ENCODE measurements at regions not wholly inside any gene's neighbourhood (a gene's known extent, or its start where the extent isn't known, plus 50 kb on each side); places are given as distances from the start of the nearest gene placed in this dataset.

DNA sequence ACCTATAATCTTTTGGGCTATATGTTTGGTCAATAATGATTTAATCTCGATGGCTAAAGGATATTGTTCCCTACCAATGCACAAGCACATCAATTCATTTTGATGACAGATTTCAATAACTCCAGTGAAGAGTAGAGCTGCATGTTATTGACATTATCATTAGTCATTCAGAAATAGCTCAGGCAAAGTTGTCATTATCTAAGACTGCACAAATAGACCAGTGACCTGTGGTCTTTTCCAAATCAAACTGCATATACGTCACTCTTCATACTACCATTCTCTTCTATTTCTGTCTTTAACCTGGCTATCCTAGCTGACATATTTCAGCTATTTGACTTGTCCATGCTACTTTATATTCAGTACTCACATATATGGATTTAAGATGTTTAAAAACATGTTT is 1050.8 kb downstream of the C4orf33 start:
- no peak for DNase-seq
- Mint-ChIP-seq H3K4me3 (ENCODE audit: unreplicated experiment) (no peak overlapping the region), H3K4me1 (ENCODE audit: low read depth, unreplicated experiment) (no peaks in the 10 kb centered on the region), H3K9me3 (ENCODE audit: unreplicated experiment) (no peaks in the 10 kb centered on the region), H3K27ac (ENCODE audit: unreplicated experiment) (no peak overlapping the region), H3K27me3 (ENCODE audit: unreplicated experiment) (no peaks in the 10 kb centered on the region), H3K36me3 (ENCODE audit: unreplicated experiment) (no peaks in the 10 kb centered on the region)
- TF ChIP-seq, protein P1, sequence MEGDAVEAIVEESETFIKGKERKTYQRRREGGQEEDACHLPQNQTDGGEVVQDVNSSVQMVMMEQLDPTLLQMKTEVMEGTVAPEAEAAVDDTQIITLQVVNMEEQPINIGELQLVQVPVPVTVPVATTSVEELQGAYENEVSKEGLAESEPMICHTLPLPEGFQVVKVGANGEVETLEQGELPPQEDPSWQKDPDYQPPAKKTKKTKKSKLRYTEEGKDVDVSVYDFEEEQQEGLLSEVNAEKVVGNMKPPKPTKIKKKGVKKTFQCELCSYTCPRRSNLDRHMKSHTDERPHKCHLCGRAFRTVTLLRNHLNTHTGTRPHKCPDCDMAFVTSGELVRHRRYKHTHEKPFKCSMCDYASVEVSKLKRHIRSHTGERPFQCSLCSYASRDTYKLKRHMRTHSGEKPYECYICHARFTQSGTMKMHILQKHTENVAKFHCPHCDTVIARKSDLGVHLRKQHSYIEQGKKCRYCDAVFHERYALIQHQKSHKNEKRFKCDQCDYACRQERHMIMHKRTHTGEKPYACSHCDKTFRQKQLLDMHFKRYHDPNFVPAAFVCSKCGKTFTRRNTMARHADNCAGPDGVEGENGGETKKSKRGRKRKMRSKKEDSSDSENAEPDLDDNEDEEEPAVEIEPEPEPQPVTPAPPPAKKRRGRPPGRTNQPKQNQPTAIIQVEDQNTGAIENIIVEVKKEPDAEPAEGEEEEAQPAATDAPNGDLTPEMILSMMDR (IDR thresholded peaks at IDR 0.05; ENCODE audit: partially characterized antibody, unreplicated experiment) = no peak

DNA sequence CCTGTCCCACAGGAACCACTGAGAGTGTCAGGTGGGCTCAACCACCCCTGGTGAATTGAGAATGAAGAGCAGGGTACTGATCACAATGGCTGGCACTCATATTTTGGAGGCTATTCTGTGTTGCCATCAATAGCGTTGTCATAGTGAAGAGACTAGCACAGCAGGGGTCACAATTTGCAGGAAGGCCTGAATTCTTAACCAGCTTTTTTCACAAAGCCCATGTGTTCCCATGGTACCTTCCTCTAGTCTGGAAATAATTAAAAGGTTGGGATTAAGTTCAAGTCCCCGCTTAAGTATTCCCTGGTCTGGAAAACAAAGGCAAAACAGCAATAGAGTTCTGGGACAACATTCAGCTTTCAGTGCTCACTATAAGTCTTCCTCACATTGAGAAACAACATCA is 1051.7 kb downstream of the C4orf33 start:
- no peaks in the 10 kb centered on the region for H3K36me3 Mint-ChIP-seq (ENCODE audit: unreplicated experiment)

DNA sequence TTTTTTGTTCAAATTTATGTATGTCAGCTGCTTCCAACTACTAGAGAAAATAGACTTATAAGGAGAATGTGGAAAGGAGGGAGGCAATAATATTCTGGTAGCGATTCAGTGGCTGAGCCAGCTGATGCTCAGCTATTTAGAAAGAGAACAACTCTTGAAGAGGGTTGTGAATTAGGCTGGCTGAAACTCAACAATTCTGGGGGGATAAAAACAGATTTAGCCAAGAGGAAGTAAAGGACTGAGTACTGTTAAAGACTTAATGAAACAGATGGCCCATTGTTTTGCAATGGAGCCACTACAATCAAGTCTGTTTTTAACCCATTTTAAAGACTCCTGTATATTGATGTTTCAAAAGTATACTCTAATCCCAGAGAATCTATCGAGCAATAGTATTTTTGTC is 1058.9 kb downstream of the C4orf33 start:
- Mint-ChIP-seq H3K27ac (ENCODE audit: unreplicated experiment) (no peak overlapping the region), H3K36me3 (ENCODE audit: unreplicated experiment) (no peaks in the 10 kb centered on the region), H3K4me1 (ENCODE audit: low read depth, unreplicated experiment) (peaks cover 4% of the 10 kb centered on the region), H3K27me3 (ENCODE audit: unreplicated experiment) (no peaks in the 10 kb centered on the region), H3K4me3 (ENCODE audit: unreplicated experiment) (no peak overlapping the region), H3K9me3 (ENCODE audit: unreplicated experiment) (no peaks in the 10 kb centered on the region)
- DNase-seq = no peak
- TF ChIP-seq, protein P1 (IDR thresholded peaks at IDR 0.05; ENCODE audit: partially characterized antibody, unreplicated experiment) = no peak

More for the DNA sequence above, 1051.7 kb downstream of the C4orf33 start:
- no peak overlapping the region for H3K4me3 Mint-ChIP-seq (ENCODE audit: unreplicated experiment)
- H3K9me3 Mint-ChIP-seq (ENCODE audit: unreplicated experiment) = no peaks in the 10 kb centered on the region
- no peaks in the 10 kb centered on the region for H3K27me3 Mint-ChIP-seq (ENCODE audit: unreplicated experiment)
- no peak for DNase-seq
- no peak overlapping the region for H3K27ac Mint-ChIP-seq (ENCODE audit: unreplicated experiment)
- TF ChIP-seq, protein P1 (IDR thresholded peaks at IDR 0.05; ENCODE audit: partially characterized antibody, unreplicated experiment) = no peak
- H3K4me1 Mint-ChIP-seq (ENCODE audit: low read depth, unreplicated experiment) = no peaks in the 10 kb centered on the region

DNA sequence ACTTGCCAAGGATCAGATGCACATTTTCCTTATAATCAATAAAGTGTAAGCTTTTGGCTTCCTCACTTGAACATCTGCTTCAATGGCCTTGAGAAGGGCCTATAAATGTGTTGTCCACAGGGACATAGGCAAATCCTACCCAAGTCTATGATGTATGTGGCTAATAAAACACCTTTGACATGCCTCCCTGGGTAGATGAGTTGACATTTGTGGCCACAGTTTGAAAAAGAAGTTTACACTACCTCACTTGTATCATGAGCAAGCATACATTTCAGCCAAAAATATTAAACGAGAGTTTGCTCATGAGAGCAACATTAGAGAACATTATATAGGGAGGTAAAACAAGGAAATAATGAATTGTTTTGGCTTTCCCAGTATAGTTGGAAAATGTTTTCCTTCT is 1067.7 kb downstream of the C4orf33 start:
- no peak overlapping the region for H3K27ac Mint-ChIP-seq (ENCODE audit: unreplicated experiment)
- H3K27me3 Mint-ChIP-seq (ENCODE audit: unreplicated experiment) = no peaks in the 10 kb centered on the region
- no peaks in the 10 kb centered on the region for H3K4me1 Mint-ChIP-seq (ENCODE audit: low read depth, unreplicated experiment)
- H3K4me3 Mint-ChIP-seq (ENCODE audit: unreplicated experiment) = no peak overlapping the region
- TF ChIP-seq, protein P1 (IDR thresholded peaks at IDR 0.05; ENCODE audit: partially characterized antibody, unreplicated experiment) = no peak
- H3K9me3 Mint-ChIP-seq (ENCODE audit: unreplicated experiment) = no peaks in the 10 kb centered on the region
- H3K36me3 Mint-ChIP-seq (ENCODE audit: unreplicated experiment) = peaks cover 4% of the 10 kb centered on the region
- no peak for DNase-seq

DNA sequence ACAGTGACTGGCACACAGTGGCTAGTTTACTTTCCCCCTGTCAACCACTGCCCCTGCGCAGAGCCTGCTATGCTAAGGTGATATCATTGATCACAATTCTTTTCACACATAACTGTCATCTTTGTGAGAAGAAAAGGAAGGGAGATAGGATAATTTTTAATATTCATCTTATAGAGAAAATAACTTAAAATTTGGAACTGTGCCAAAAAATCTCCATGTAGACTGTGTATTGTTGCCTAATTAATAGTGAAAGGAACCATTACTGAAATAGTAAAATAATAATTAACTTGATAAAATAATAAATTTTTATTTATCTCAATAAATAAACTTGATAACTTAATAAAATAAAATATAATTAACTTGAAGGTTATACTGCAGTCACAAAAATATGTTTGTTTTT is 1069.4 kb downstream of the C4orf33 start:
- no peaks in the 10 kb centered on the region for H3K9me3 Mint-ChIP-seq (ENCODE audit: unreplicated experiment)

More for the DNA sequence above, 1069.4 kb downstream of the C4orf33 start:
- Mint-ChIP-seq H3K36me3 (ENCODE audit: unreplicated experiment) (no peaks in the 10 kb centered on the region), H3K4me1 (ENCODE audit: low read depth, unreplicated experiment) (no peaks in the 10 kb centered on the region), H3K27ac (ENCODE audit: unreplicated experiment) (no peak overlapping the region), H3K4me3 (ENCODE audit: unreplicated experiment) (no peak overlapping the region), H3K27me3 (ENCODE audit: unreplicated experiment) (no peaks in the 10 kb centered on the region)
- no peak for DNase-seq
- TF ChIP-seq, protein P1 (IDR thresholded peaks at IDR 0.05; ENCODE audit: partially characterized antibody, unreplicated experiment) = no peak

Measured in glutamatergic neuron (in vitro differentiated cells).